ENCODE measurements at regions not wholly inside any gene's neighbourhood (a gene's known extent, or its start where the extent isn't known, plus 50 kb on each side); places are given as distances from the start of the nearest gene placed in this dataset.

- TF ChIP-seq, protein P1, sequence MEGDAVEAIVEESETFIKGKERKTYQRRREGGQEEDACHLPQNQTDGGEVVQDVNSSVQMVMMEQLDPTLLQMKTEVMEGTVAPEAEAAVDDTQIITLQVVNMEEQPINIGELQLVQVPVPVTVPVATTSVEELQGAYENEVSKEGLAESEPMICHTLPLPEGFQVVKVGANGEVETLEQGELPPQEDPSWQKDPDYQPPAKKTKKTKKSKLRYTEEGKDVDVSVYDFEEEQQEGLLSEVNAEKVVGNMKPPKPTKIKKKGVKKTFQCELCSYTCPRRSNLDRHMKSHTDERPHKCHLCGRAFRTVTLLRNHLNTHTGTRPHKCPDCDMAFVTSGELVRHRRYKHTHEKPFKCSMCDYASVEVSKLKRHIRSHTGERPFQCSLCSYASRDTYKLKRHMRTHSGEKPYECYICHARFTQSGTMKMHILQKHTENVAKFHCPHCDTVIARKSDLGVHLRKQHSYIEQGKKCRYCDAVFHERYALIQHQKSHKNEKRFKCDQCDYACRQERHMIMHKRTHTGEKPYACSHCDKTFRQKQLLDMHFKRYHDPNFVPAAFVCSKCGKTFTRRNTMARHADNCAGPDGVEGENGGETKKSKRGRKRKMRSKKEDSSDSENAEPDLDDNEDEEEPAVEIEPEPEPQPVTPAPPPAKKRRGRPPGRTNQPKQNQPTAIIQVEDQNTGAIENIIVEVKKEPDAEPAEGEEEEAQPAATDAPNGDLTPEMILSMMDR (IDR thresholded peaks at IDR 0.05; ENCODE audit: low read depth, low read length) = no peak
- no peak for TF ChIP-seq EZH2phosphoT487 (IDR thresholded peaks at IDR 0.05; ENCODE audit: low read depth)
Measured at GRCh38 chr5:2569176-2569575, 182.3 kb downstream of the IRX2 start.

All from OCI-LY3 (cell line).